Muscle layer of duodenum (tissue), 2 donors: ENCODE measurements at regions not wholly inside any gene's neighbourhood (a gene's known extent, or its start where the extent isn't known, plus 50 kb on each side); places are given as distances from the start of the nearest gene placed in this dataset.
A peak's percentile ranks its signal among the peaks of the same experiment; 100 is the strongest.
"Not testable (repeated sequence)": the region's sequence is repeated elsewhere in the genome, so short reads cannot be mapped to it uniquely, and the experiment has no call there.

Experiments
- H3K27ac ChIP-seq: one replicate; pipeline ENCODE4 v1.7.0; 2013; ENCODE audit warnings: mild to moderate bottlenecking, low read length
- H3K27me3 ChIP-seq: one replicate; pipeline ENCODE4 v1.7.0; 2013; ENCODE audit warnings: low read depth, mild to moderate bottlenecking, control low read depth, low read length
- H3K36me3 ChIP-seq, 2 donors: one replicate each; pipeline ENCODE4 v1.7.0; 2013; ENCODE audit warnings: low read length in 2 of 2, control low read depth in 1 of 2, mild to moderate bottlenecking in 1 of 2; ENCODE audit not compliant: insufficient read depth in 2 of 2, control insufficient read depth in 1 of 2
- H3K4me1 ChIP-seq, 2 donors: one replicate each; pipeline ENCODE4 v1.7.0; 2013; ENCODE audit warnings: low read length in 2 of 2, mild to moderate bottlenecking in 2 of 2, control low read depth in 1 of 2, moderate library complexity in 1 of 2; ENCODE audit not compliant: insufficient read depth in 2 of 2, control insufficient read depth in 1 of 2
- H3K4me3 ChIP-seq, 2 donors: one replicate each; pipeline ENCODE4 v1.7.0; 2013; ENCODE audit warnings: low read length in 2 of 2, low read depth in 1 of 2, mild to moderate bottlenecking in 1 of 2
- H3K9me3 ChIP-seq, 2 donors: one replicate each; pipeline ENCODE4 v1.7.0; 2013; ENCODE audit warnings: low read length in 2 of 2, control low read depth in 1 of 2, mild to moderate bottlenecking in 1 of 2; ENCODE audit not compliant: control insufficient read depth in 1 of 2
- donor health status: healthy.

- H3K9me3 ChIP-seq, result no peaks in the 10 kb centered on the region
- no peak overlapping the region for H3K4me3 ChIP-seq
- H3K36me3 ChIP-seq, result no peaks in the 10 kb centered on the region
- H3K27ac ChIP-seq, result no peak overlapping the region
- no peaks in the 10 kb centered on the region for H3K27me3 ChIP-seq
- no peaks in the 10 kb centered on the region for H3K4me1 ChIP-seq
Measured at GRCh38 chrX:106454991-106455390, 156.8 kb upstream of the RADX start.

GRCh38 chrX:106457802-106458201 is 154.0 kb upstream of the RADX start:
- Histone ChIP-seq H3K27ac (no peak overlapping the region), H3K27me3 (no peaks in the 10 kb centered on the region), H3K4me1 (no peaks in the 10 kb centered on the region), H3K4me3 (no peak overlapping the region), H3K9me3 (no peaks in the 10 kb centered on the region), H3K36me3 (no peaks in the 10 kb centered on the region)

- Histone ChIP-seq H3K4me1 (no peaks in the 10 kb centered on the region), H3K27me3 (no peaks in the 10 kb centered on the region), H3K9me3 (no peaks in the 10 kb centered on the region), H3K4me3 (no peak overlapping the region), H3K36me3 (no peaks in the 10 kb centered on the region), H3K27ac (no peak overlapping the region)
Measured at GRCh38 chrX:106467422-106467821, 144.4 kb upstream of the RADX start.

GRCh38 chrX:106467943-106468342 is 143.8 kb upstream of the RADX start:
- no peaks in the 10 kb centered on the region for H3K27me3 ChIP-seq
- H3K4me3 ChIP-seq, result no peak overlapping the region
- H3K4me1 ChIP-seq, result no peaks in the 10 kb centered on the region
- no peak overlapping the region for H3K27ac ChIP-seq
- H3K9me3 ChIP-seq, result no peaks in the 10 kb centered on the region
- H3K36me3 ChIP-seq, result no peaks in the 10 kb centered on the region

- H3K4me3 ChIP-seq, result no peak overlapping the region
- H3K27me3 ChIP-seq, result no peaks in the 10 kb centered on the region
- H3K27ac ChIP-seq, result no peak overlapping the region
- no peaks in the 10 kb centered on the region for H3K4me1 ChIP-seq
- H3K36me3 ChIP-seq, result no peaks in the 10 kb centered on the region
- H3K9me3 ChIP-seq, result no peaks in the 10 kb centered on the region
Measured at GRCh38 chrX:106468433-106468832, 143.3 kb upstream of the RADX start.

GRCh38 chrX:106479920-106480319 is 131.9 kb upstream of the RADX start:
- no peaks in the 10 kb centered on the region for H3K4me1 ChIP-seq
- no peaks in the 10 kb centered on the region for H3K36me3 ChIP-seq
- no peaks in the 10 kb centered on the region for H3K9me3 ChIP-seq
- H3K27ac ChIP-seq, result no peak overlapping the region
- no peaks in the 10 kb centered on the region for H3K27me3 ChIP-seq
- H3K4me3 ChIP-seq, result no peak overlapping the region

- Histone ChIP-seq H3K4me1 (no peaks in the 10 kb centered on the region), H3K9me3 (no peaks in the 10 kb centered on the region), H3K36me3 (no peaks in the 10 kb centered on the region), H3K27me3 (no peaks in the 10 kb centered on the region), H3K27ac (no peak overlapping the region), H3K4me3 (no peak overlapping the region)
Measured at GRCh38 chrX:106481341-106481740, 130.4 kb upstream of the RADX start.

- Histone ChIP-seq H3K27me3 (no peaks in the 10 kb centered on the region), H3K36me3 (no peaks in the 10 kb centered on the region), H3K4me3 (peak overlapping the region in 1 of 2 donors; percentile 11), H3K27ac (no peak overlapping the region), H3K4me1 (no peaks in the 10 kb centered on the region), H3K9me3 (no peaks in the 10 kb centered on the region)
Measured at GRCh38 chrX:106484233-106484632, 127.5 kb upstream of the RADX start.

GRCh38 chrX:106493210-106493816 is 118.5 kb upstream of the RADX start:
- not testable (repeated sequence) for H3K4me1 ChIP-seq, H3K27ac ChIP-seq, H3K36me3 ChIP-seq, H3K27me3 ChIP-seq, H3K4me3 ChIP-seq, H3K9me3 ChIP-seq

GRCh38 chrX:106499473-106499872 is 112.3 kb upstream of the RADX start:
- H3K4me1 ChIP-seq, result no peaks in the 10 kb centered on the region
- H3K27ac ChIP-seq, result no peak overlapping the region
- no peak overlapping the region for H3K4me3 ChIP-seq
- H3K36me3 ChIP-seq, result no peaks in the 10 kb centered on the region
- no peaks in the 10 kb centered on the region for H3K27me3 ChIP-seq
- H3K9me3 ChIP-seq, result no peaks in the 10 kb centered on the region

- no peaks in the 10 kb centered on the region for H3K9me3 ChIP-seq
- no peak overlapping the region for H3K27ac ChIP-seq
- H3K27me3 ChIP-seq, result no peaks in the 10 kb centered on the region
- no peaks in the 10 kb centered on the region for H3K36me3 ChIP-seq
- H3K4me1 ChIP-seq, result no peaks in the 10 kb centered on the region
- H3K4me3 ChIP-seq, result no peak overlapping the region
Measured at GRCh38 chrX:106510713-106511403, 100.9 kb upstream of the RADX start.
